NCI-H2227 (cell line): ENCODE measurements at regions not wholly inside any gene's neighbourhood (a gene's known extent, or its start where the extent isn't known, plus 50 kb on each side); places are given as distances from the start of the nearest gene placed in this dataset.
"Not testable (repeated sequence)": the region's sequence is repeated elsewhere in the genome, so short reads cannot be mapped to it uniquely, and the experiment has no call there.

Experiments
- DNase-seq: peaks from one replicate; lab custom pipeline; 2025; ENCODE audit not compliant: unreplicated experiment; lab: John Stamatoyannopoulos, UW

- no peak for DNase-seq
These were observed 1059.6 kb upstream of the SLIT2 start for GRCh38 chr4:19191979-19192650.

GRCh38 chr4:19187691-19188090 lies 1064.0 kb upstream of the SLIT2 start:
- DNase-seq: no peak

DNA sequence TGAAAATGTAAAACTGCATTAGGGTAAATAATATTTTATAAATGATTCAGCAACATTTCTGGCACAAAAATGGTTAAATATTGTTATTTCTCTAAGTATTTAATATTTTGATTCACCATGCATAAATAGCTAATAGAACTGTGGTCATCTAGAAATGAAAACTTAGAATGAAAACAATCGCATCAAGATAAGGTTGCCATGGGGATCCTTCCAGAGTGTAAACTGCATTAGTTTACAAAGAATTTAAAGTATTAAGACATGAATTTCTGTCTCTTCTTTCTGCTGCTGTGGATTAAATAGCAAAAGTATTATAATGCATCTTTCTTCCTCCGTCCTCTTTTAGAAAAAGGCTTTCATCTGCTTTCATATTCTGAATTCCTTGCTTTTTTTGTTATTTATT lies 1064.6 kb upstream of the SLIT2 start:
- DNase-seq: no peak

DNA sequence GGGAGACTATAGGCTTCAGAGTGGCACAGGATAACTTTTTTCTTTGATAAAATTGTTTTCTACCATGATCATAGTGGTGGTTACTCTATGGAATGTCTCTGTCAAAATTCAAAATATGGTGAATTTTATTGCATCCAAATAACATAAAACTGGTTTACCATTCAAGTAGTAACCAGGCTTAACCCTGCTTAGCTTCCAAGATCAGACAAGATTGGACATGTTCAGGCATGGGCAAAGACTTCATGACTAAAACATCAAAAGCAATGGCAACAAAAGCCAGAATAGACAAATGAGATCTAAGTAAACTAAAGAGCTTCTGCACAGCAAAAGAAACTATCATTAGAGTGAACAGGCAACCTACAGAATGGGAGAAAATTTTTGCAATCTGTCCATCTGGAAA lies 1070.1 kb upstream of the SLIT2 start:
- not testable (repeated sequence) for DNase-seq

DNA sequence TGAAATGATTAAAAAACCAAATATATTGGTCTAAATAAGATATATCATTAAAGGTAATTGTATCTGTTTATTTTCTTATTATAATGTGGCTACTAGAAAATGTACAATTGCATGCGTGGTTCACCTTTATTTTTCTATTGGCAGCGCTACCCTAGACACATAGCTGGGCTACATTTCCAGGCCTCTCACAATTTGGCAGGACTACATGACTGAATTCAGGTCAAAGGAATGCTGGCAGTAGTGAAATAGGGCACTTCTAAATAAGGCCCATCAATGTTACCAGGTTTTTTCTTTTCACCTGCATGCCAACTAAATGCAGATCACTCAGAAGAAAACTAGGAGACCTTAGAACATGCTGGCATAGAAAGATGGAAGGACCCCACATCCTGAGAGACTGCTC lies 1072.9 kb upstream of the SLIT2 start:
- DNase-seq: no peak

DNA sequence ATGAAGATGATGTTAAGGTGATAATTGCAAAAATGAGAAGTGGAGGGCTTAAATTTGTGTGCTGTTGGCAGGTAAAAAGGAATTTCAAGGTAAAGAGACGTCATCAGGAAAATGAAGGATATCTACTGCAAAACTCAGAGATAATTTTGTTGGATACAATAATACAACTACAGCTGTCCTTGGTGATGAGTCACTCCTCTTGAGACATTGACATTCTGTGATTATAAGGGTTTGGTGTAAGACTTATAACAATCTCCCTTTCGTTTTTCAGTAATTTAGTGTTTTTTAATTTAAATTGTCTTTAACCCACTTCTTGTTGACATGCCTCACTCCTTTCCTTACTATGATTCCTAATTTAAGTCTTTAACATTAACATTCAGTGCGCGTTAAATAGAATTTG lies 1074.1 kb upstream of the SLIT2 start:
- peak; percentile 4 for DNase-seq

DNA sequence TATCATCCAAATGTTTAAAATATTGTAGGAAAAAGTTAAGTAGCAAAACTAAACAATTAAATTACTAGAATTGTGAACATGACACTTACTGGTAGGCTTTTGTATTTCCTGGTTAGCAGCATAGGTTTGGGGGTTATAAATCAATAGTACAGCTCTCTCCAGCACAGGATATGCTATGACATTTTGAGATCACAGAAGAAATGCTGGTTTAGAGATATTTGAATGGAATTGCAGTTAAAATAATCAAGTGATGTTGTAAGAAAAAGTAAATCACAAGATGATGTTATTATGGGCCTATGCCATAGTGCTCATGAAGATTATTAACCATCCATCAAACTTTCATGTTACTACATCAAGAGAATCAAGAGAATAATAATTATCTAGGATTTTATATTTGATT lies 1079.9 kb upstream of the SLIT2 start:
- DNase-seq: no peak

DNA sequence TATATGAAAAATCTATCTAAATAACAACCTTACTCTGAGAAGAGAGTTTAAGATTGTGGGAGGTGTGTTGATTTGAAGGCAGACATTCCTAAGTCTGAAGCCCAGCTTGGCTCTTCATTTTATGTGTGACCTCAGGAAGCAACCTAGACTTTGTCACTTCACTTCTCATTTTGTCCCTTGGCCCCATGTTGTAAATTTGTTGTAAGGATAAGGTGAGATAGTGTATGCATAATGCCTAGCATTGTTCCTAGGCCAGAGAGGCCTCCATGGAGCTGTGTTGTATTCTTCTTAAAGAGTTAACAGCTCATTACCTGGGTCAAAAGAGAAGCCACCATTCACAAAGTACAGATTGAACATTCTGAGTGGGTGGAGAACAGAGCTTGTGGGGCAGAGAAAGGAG lies 1084.4 kb upstream of the SLIT2 start:
- no peak for DNase-seq

GRCh38 chr4:19164334-19164733 lies 1087.4 kb upstream of the SLIT2 start:
- DNase-seq: no peak

GRCh38 chr4:19159874-19160273 lies 1091.8 kb upstream of the SLIT2 start:
- no peak for DNase-seq

GRCh38 chr4:19158107-19158809 lies 1093.4 kb upstream of the SLIT2 start:
- DNase-seq: no peak

- no peak for DNase-seq
These were observed 1094.9 kb upstream of the SLIT2 start for GRCh38 chr4:19156786-19157185.

DNA sequence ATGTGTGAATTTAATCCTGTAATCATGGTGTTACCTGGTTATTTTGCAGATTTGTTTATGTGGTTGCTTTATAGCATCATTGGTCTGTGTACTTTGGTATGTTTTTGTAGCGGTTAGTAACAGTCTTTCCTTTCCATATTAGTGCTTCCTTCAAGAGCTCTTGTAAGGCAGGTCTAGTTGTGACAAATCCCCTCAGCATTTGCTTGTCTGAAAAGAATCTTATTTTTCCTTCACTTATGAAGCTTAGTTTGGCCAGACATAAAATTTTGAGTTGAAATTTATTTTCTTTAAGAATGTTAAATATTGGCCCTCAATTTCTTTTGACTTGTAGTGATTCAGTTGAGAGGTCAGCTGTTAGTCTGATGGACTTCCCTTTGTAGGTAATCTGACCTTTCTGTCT lies 1096.1 kb upstream of the SLIT2 start:
- no peak for DNase-seq

- DNase-seq: not testable (repeated sequence)
These were observed 1097.4 kb upstream of the SLIT2 start for GRCh38 chr4:19154267-19154666.

DNA sequence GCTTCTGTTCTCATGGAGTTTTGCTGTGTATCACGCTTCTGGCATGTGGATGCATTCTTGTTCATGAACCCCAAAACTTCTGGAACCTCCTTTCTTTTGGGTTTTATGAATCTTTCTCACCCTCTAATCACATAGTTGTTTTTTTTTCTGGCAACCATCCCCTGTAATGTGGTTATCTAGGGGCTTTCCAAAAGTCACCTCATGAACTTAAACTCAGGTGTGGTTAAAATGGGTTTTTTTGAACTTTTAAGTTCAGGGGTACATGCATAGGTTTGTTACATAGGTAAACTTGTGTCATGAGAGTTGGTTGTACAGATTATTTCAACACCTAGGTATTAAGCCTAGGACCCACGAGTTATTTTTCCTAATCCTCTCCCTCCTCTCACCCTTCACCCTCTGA lies 1099.4 kb upstream of the SLIT2 start:
- DNase-seq: no peak

DNA sequence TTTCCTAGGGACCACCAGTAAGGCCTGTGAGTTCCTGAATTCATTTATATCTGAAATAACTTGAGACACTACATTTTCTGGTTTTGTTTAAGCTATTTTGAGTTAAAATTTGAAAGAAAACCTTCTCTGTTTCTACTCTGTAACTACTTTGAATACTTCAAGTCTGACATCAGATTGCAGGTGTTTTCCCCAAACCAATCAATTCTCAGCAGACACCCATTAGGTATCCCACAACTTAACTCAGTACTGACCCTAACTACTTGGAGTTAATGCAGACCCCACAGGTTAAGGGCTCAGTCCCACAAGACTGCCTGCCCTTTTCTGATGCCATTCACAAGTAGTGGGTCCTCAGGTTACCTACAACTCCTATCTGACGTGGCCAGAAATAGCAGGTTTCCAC lies 1100.0 kb upstream of the SLIT2 start:
- DNase-seq: no peak

GRCh38 chr4:19146038-19146437 lies 1105.7 kb upstream of the SLIT2 start:
- no peak for DNase-seq

- DNase-seq: no peak
These were observed 1114.5 kb upstream of the LCORL start for GRCh38 chr4:19135895-19136633.

- DNase-seq: no peak
These were observed 1113.1 kb upstream of the LCORL start for GRCh38 chr4:19134685-19135084.

GRCh38 chr4:19133315-19133714 lies 1111.8 kb upstream of the LCORL start:
- DNase-seq: no peak

DNA sequence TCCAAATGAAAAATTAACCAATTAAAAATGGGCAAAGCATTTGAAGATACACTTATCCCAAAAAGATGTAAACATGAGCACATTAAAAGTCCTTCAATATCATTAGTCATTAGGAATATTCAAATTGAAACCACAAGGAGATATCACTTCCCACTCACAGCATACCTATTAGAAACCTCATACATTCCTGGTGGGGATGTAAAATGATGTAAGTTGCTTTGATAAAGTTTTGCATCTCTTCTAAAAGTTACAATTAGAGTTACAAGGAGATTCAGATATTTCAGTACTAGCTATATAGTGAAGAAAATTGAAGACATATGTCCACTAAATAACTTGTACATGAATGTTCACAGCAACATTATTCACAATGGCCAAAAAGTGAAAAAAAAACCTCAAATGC lies 1109.3 kb upstream of the LCORL start:
- no peak for DNase-seq

GRCh38 chr4:19128176-19128575 lies 1106.6 kb upstream of the LCORL start:
- DNase-seq: no peak
